HG02588 (cell line): ENCODE measurements at regions not wholly inside any gene's neighbourhood (a gene's known extent, or its start where the extent isn't known, plus 50 kb on each side); places are given as distances from the start of the nearest gene placed in this dataset.
A peak's percentile ranks its signal among the peaks of the same experiment; 100 is the strongest.

Source experiments
- ATAC-seq: cut with Tn5 transposase; IDR thresholded peaks from one replicate; pipeline ENCODE4 v1.9.1; 2021; ENCODE audit warnings: mild to moderate bottlenecking, moderate library complexity; ENCODE audit not compliant: unreplicated experiment

DNA sequence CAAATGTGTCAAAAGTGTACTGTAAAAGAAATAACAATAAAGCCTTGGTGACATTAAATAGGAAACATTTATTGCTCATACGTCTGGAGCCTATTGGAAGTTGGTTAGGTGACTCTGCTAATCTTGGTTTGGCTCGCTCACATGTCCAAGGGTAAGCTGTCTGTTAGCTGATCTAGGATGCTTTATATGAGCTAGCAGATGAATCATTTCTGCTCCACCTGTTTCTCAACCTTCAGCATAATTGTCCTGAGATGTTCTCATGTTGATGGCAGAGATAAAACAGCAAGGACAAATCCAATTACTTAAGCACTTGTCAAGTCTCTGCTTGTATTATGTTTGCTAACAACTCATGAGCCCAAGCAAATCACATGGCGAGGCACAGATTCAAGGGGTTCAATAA lies 56.0 kb upstream of the CD53 start:
- no peak for ATAC-seq

- no peak for ATAC-seq
These were observed 61.4 kb upstream of the CD53 start for GRCh38 chr1:110811529-110811928.

- no peak for ATAC-seq
These were observed 72.9 kb upstream of the CD53 start for GRCh38 chr1:110800079-110800478.

DNA sequence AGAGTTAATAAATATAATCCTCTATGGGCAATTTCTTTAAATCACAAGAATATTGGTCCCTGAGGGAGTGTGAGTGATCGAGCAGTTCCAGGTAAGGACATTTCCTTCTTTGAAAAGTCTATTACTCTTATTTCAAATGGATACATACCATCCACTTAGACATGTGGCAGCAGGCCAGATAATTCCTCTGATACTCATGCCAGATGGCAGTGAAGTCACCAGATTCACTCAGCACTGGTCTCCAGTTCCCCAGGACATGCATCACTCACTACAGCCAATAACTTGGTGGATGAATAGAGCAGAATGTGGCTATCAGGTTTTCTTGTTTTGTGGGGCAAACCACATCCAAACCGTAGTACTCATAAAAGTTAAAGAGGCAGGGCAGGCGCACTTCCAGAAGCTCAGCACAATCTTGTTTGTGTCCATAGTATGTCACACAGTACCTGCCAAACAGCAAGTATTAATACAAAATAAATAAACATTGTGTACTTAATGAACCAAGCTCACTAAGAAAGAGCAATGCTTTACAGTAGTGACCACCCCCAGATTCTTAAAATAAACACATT lies 74.2 kb upstream of the CD53 start:
- ATAC-seq = no peak

GRCh38 chr1:110788673-110789072 lies 84.3 kb upstream of the CD53 start:
- no peak for ATAC-seq

GRCh38 chr1:110787328-110788071 lies 85.4 kb upstream of the CD53 start:
- ATAC-seq = peak; percentile 77

- no peak for ATAC-seq
These were observed 86.1 kb upstream of the CD53 start for GRCh38 chr1:110786802-110787327.

DNA sequence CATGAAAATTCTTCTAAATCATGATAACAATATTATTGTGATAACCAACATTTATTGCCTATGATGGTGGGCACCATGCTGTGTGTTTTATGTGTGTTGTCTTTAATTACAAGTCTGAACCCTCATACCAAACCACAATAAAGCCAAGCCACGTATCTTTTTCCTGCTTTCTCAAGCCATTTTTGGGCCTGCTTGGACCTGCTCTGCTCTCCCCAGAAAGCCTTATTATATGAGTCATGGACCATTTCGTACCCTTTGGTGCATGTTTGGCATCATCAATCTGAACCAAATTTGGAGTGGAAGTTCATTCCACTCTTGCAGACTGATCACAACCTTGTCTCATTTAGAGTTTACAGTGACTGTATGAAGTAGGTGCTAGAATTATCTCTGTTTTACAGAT lies 87.3 kb upstream of the CD53 start:
- no peak for ATAC-seq

- ATAC-seq = no peak
These were observed 87.9 kb upstream of the CD53 start for GRCh38 chr1:110785055-110785454.

DNA sequence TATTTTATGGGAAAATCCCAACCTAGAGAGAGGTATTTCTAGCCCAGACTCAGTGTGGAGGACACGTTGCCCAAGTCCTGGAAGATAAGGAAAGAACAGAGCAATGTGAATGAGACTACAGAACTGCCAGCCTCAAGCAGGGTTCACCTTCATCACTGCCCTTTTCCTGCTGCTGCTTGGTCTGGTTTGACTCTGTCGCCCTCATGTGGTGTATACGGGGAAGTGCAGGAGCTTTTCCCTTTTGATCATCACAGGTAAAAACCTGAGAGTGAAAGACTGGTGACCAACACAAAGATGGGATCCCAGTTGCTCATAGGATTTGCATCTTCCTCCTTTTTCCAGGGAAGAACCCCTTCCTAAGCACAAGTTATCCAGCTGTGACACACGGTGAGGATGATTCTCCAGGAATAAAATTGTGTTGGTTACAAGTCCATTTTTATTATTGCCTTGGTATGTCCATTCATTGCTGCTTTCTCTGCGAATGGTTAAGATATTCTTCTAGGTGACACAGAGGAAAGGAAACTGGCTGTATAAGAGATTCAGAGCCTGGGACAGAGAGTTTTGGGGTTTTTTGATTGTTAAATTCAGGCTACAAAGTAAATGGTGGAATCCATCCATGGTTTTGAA lies 89.5 kb upstream of the CD53 start:
- ATAC-seq = no peak

- no peak for ATAC-seq
These were observed 91.4 kb upstream of the CD53 start for GRCh38 chr1:110781525-110781924.

- ATAC-seq = no peak
These were observed 92.1 kb upstream of the CD53 start for GRCh38 chr1:110780600-110781484.

GRCh38 chr1:110779636-110780035 lies 93.3 kb upstream of the CD53 start:
- no peak for ATAC-seq

- no peak for ATAC-seq
These were observed 94.1 kb upstream of the CD53 start for GRCh38 chr1:110778821-110779220.

- ATAC-seq = no peak
These were observed 95.7 kb upstream of the CD53 start for GRCh38 chr1:110777228-110777627.

GRCh38 chr1:110774398-110774797 lies 98.5 kb upstream of the CD53 start:
- no peak for ATAC-seq

DNA sequence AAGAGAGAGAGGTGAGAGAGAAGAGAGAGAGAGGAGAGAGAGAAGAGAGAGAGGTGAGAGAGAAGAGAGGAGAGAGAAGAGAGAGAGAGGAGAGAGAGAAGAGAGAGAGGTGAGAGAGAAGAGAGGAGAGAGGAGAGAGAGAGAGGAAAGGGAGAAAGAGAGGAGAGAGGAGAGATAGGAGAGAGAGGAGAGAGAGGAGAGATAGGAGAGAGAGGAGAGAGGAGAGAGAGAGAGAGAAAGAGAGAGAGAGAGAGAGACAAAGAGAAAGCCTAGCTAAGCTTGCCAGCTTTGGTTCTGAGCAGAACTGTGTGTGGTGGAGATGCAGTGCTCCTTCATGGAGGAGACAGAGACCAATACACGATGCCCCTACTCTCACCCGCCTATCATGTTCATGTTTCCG lies 99.1 kb upstream of the KCNA3 start:
- ATAC-seq = no peak

- ATAC-seq = no peak
These were observed 96.7 kb upstream of the KCNA3 start for GRCh38 chr1:110771245-110772022.

DNA sequence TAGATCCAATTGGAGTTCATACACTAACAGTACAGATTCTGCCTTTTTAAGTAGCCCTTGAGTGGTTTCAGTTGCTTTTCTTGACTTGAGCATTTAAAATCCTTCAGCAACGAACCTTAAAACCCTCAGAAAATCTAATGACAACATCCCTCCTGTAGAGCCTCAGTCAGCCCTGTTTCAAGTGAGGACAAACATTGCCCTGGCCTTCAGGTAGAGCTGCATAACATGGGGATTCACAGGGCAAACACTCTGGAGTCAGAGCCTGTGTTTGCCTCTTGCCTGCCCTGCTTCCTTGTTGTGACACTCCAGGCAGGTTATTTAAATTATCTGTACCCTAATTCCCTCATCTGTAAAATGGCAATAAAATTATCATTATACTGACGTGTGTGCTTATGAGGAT lies 96.1 kb upstream of the KCNA3 start:
- ATAC-seq = no peak

GRCh38 chr1:110768605-110769004 lies 93.9 kb upstream of the KCNA3 start:
- no peak for ATAC-seq

GRCh38 chr1:110766336-110766647 lies 91.6 kb upstream of the KCNA3 start:
- no peak for ATAC-seq
